T-helper 2 cell treated with Interferon-gamma antibody and Interleukin-4, amounts not matched to agents 5 μg/mL and 100 μg/mL, for 36 hours (primary cell): ENCODE measurements at regions not wholly inside any gene's neighbourhood (a gene's known extent, or its start where the extent isn't known, plus 50 kb on each side); places are given as distances from the start of the nearest gene placed in this dataset.

Experiments
- DNase-seq: peaks from one replicate; pipeline ENCODE4 v3.0.0; 2021; ENCODE audit warnings: low spot score
- H3K27ac Mint-ChIP-seq: one replicate; pipeline ENCODE4 v1.8.0; 2021; ENCODE audit warnings: mild to moderate bottlenecking, mixed read lengths
- H3K27me3 Mint-ChIP-seq: one replicate; pipeline ENCODE4 v1.8.0; 2021; ENCODE audit warnings: low read depth, mixed read lengths
- H3K36me3 Mint-ChIP-seq: one replicate; pipeline ENCODE4 v1.8.0; 2021; ENCODE audit warnings: low read depth, mixed read lengths
- H3K4me1 Mint-ChIP-seq: one replicate; pipeline ENCODE4 v1.8.0; 2021; ENCODE audit warnings: low read depth, mixed read lengths
- H3K4me3 Mint-ChIP-seq: one replicate; pipeline ENCODE4 v1.8.0; 2022; ENCODE audit warnings: mild to moderate bottlenecking, moderate library complexity, mixed read lengths
- H3K9me3 Mint-ChIP-seq: one replicate; pipeline ENCODE4 v1.8.0; 2021; ENCODE audit warnings: mixed read lengths

GRCh38 chr15:29418931-29419330 is 149.3 kb upstream of the NSMCE3 start:
- no peaks in the 10 kb centered on the region for H3K9me3 Mint-ChIP-seq
- no peaks in the 10 kb centered on the region for H3K27me3 Mint-ChIP-seq
- no peaks in the 10 kb centered on the region for H3K4me1 Mint-ChIP-seq
- H3K36me3 Mint-ChIP-seq, result no peaks in the 10 kb centered on the region
- H3K4me3 Mint-ChIP-seq, result no peak overlapping the region
- DNase-seq, result no peak
- no peak overlapping the region for H3K27ac Mint-ChIP-seq

- no peaks in the 10 kb centered on the region for H3K4me1 Mint-ChIP-seq
- H3K36me3 Mint-ChIP-seq, result no peaks in the 10 kb centered on the region
- no peak overlapping the region for H3K27ac Mint-ChIP-seq
- no peaks in the 10 kb centered on the region for H3K27me3 Mint-ChIP-seq
- DNase-seq, result no peak
- no peaks in the 10 kb centered on the region for H3K9me3 Mint-ChIP-seq
- no peak overlapping the region for H3K4me3 Mint-ChIP-seq
Measured at GRCh38 chr15:29418178-29418577, 148.6 kb upstream of the NSMCE3 start.

- H3K4me3 Mint-ChIP-seq, result no peak overlapping the region
- H3K27me3 Mint-ChIP-seq, result no peaks in the 10 kb centered on the region
- no peaks in the 10 kb centered on the region for H3K9me3 Mint-ChIP-seq
- no peaks in the 10 kb centered on the region for H3K36me3 Mint-ChIP-seq
- no peak for DNase-seq
- H3K27ac Mint-ChIP-seq, result no peak overlapping the region
- no peaks in the 10 kb centered on the region for H3K4me1 Mint-ChIP-seq
Measured at GRCh38 chr15:29411299-29411698, 141.7 kb upstream of the NSMCE3 start.

GRCh38 chr15:29410338-29410737 is 140.7 kb upstream of the NSMCE3 start:
- Mint-ChIP-seq H3K4me3 (no peak overlapping the region), H3K27me3 (no peaks in the 10 kb centered on the region), H3K9me3 (no peaks in the 10 kb centered on the region), H3K36me3 (no peaks in the 10 kb centered on the region), H3K4me1 (no peaks in the 10 kb centered on the region), H3K27ac (no peak overlapping the region)
- DNase-seq, result no peak

GRCh38 chr15:29409890-29410289 is 140.3 kb upstream of the NSMCE3 start:
- no peaks in the 10 kb centered on the region for H3K9me3 Mint-ChIP-seq
- no peaks in the 10 kb centered on the region for H3K27me3 Mint-ChIP-seq
- no peak overlapping the region for H3K4me3 Mint-ChIP-seq

GRCh38 chr15:29405564-29405963 is 135.9 kb upstream of the NSMCE3 start:
- no peak overlapping the region for H3K4me3 Mint-ChIP-seq
- H3K27ac Mint-ChIP-seq, result no peak overlapping the region
- H3K36me3 Mint-ChIP-seq, result no peaks in the 10 kb centered on the region

More at GRCh38 chr15:29409890-29410289, 140.3 kb upstream of the NSMCE3 start:
- Mint-ChIP-seq H3K27ac (no peak overlapping the region), H3K4me1 (no peaks in the 10 kb centered on the region), H3K36me3 (no peaks in the 10 kb centered on the region)
- no peak for DNase-seq

GRCh38 chr15:29403772-29404171 is 134.2 kb upstream of the NSMCE3 start:
- no peaks in the 10 kb centered on the region for H3K36me3 Mint-ChIP-seq
- H3K4me1 Mint-ChIP-seq, result no peaks in the 10 kb centered on the region
- no peaks in the 10 kb centered on the region for H3K27me3 Mint-ChIP-seq
- DNase-seq, result no peak
- no peak overlapping the region for H3K4me3 Mint-ChIP-seq
- no peaks in the 10 kb centered on the region for H3K9me3 Mint-ChIP-seq
- H3K27ac Mint-ChIP-seq, result no peak overlapping the region

More at GRCh38 chr15:29405564-29405963, 135.9 kb upstream of the NSMCE3 start:
- Mint-ChIP-seq H3K4me1 (no peaks in the 10 kb centered on the region), H3K9me3 (no peaks in the 10 kb centered on the region), H3K27me3 (no peaks in the 10 kb centered on the region)
- no peak for DNase-seq

- Mint-ChIP-seq H3K36me3 (no peaks in the 10 kb centered on the region), H3K4me1 (no peaks in the 10 kb centered on the region), H3K27me3 (no peaks in the 10 kb centered on the region), H3K9me3 (no peaks in the 10 kb centered on the region), H3K4me3 (no peak overlapping the region), H3K27ac (no peak overlapping the region)
- no peak for DNase-seq
Measured at GRCh38 chr15:29401644-29402043, 132.0 kb upstream of the NSMCE3 start.

- Mint-ChIP-seq H3K27ac (no peak overlapping the region), H3K27me3 (no peaks in the 10 kb centered on the region)
Measured at GRCh38 chr15:29400701-29401100, 131.1 kb upstream of the NSMCE3 start.

GRCh38 chr15:29398907-29399306 is 129.3 kb upstream of the NSMCE3 start:
- Mint-ChIP-seq H3K4me1 (no peaks in the 10 kb centered on the region), H3K9me3 (no peaks in the 10 kb centered on the region), H3K36me3 (no peaks in the 10 kb centered on the region), H3K27ac (no peak overlapping the region), H3K27me3 (no peaks in the 10 kb centered on the region), H3K4me3 (no peak overlapping the region)
- DNase-seq, result no peak

More at GRCh38 chr15:29400701-29401100, 131.1 kb upstream of the NSMCE3 start:
- DNase-seq, result no peak
- Mint-ChIP-seq H3K9me3 (no peaks in the 10 kb centered on the region), H3K4me1 (no peaks in the 10 kb centered on the region), H3K36me3 (no peaks in the 10 kb centered on the region), H3K4me3 (no peak overlapping the region)

- no peaks in the 10 kb centered on the region for H3K4me1 Mint-ChIP-seq
- no peak for DNase-seq
- no peak overlapping the region for H3K4me3 Mint-ChIP-seq
- no peaks in the 10 kb centered on the region for H3K9me3 Mint-ChIP-seq
- no peaks in the 10 kb centered on the region for H3K27me3 Mint-ChIP-seq
- no peak overlapping the region for H3K27ac Mint-ChIP-seq
- H3K36me3 Mint-ChIP-seq, result no peaks in the 10 kb centered on the region
Measured at GRCh38 chr15:29396176-29396811, 126.7 kb upstream of the NSMCE3 start.

GRCh38 chr15:29393443-29393842 is 123.8 kb upstream of the NSMCE3 start:
- no peaks in the 10 kb centered on the region for H3K36me3 Mint-ChIP-seq
- H3K4me3 Mint-ChIP-seq, result no peak overlapping the region
- H3K27ac Mint-ChIP-seq, result no peak overlapping the region
- H3K4me1 Mint-ChIP-seq, result no peaks in the 10 kb centered on the region
- no peaks in the 10 kb centered on the region for H3K9me3 Mint-ChIP-seq
- H3K27me3 Mint-ChIP-seq, result no peaks in the 10 kb centered on the region
- DNase-seq, result no peak

GRCh38 chr15:29392358-29392757 is 122.7 kb upstream of the NSMCE3 start:
- Mint-ChIP-seq H3K9me3 (no peaks in the 10 kb centered on the region), H3K4me1 (no peaks in the 10 kb centered on the region), H3K27me3 (no peaks in the 10 kb centered on the region), H3K4me3 (no peak overlapping the region), H3K36me3 (no peaks in the 10 kb centered on the region), H3K27ac (no peak overlapping the region)
- no peak for DNase-seq

- DNase-seq, result no peak
- no peaks in the 10 kb centered on the region for H3K36me3 Mint-ChIP-seq
- H3K27ac Mint-ChIP-seq, result no peak overlapping the region
- H3K9me3 Mint-ChIP-seq, result no peaks in the 10 kb centered on the region
- H3K4me1 Mint-ChIP-seq, result no peaks in the 10 kb centered on the region
- H3K27me3 Mint-ChIP-seq, result peaks cover 3% of the 10 kb centered on the region
- no peak overlapping the region for H3K4me3 Mint-ChIP-seq
Measured at GRCh38 chr15:29390051-29390450, 120.4 kb upstream of the NSMCE3 start.

GRCh38 chr15:29386523-29386922 is 116.9 kb upstream of the NSMCE3 start:
- Mint-ChIP-seq H3K27ac (no peak overlapping the region), H3K9me3 (no peaks in the 10 kb centered on the region)

More at GRCh38 chr15:29386523-29386922, 116.9 kb upstream of the NSMCE3 start:
- DNase-seq, result no peak
- Mint-ChIP-seq H3K4me1 (no peaks in the 10 kb centered on the region), H3K36me3 (no peaks in the 10 kb centered on the region), H3K4me3 (no peak overlapping the region), H3K27me3 (peaks cover 3% of the 10 kb centered on the region)
